ENCODE measurements at regions not wholly inside any gene's neighbourhood (a gene's known extent, or its start where the extent isn't known, plus 50 kb on each side); places are given as distances from the start of the nearest gene placed in this dataset.

- no peak for TF ChIP-seq ARID4B (CRISPR knock-in tag; IDR thresholded peaks at IDR 0.05; ENCODE audit: borderline replicate concordance)
- TF ChIP-seq KAT7 (CRISPR knock-in tag; IDR thresholded peaks at IDR 0.05; ENCODE audit: borderline replicate concordance), result no peak
- TF ChIP-seq TP53 (CRISPR knock-in tag; IDR thresholded peaks at IDR 0.05), result no peak
Measured at GRCh38 chr1:69455718-69456117, 112.0 kb upstream of the LRRC7 start (continued).

DNA sequence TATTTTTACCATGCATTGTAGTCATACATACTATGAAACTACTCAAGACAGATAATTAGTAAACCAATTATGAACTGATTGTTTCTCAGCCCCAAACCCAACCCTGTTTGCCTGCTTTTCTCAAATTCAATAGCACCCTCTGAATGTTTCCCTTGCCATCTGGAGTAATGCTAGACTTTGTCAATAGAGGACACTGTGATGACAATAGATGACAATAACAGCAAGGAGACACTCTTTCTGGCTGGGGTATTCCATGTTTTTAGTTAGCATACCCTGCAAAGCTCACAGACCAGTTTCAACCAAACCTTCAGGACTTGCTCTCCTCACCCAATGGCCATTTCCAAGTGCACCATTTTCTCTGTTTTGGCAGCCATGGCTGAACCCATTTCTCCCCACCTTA lies 108.5 kb upstream of the LRRC7 start:
- Mint-ChIP-seq H3K9me3 (peaks cover 26% of the 10 kb centered on the region), H3K36me3 (no peaks in the 10 kb centered on the region), H3K4me3 (no peak overlapping the region), H3K27ac (no peak overlapping the region), H3K27me3 (ENCODE audit: low read depth) (no peaks in the 10 kb centered on the region), H3K4me1 (no peaks in the 10 kb centered on the region)
- no peak for ATAC-seq
- DNase-seq (ENCODE audit: low spot score), result no peak
- ChIA-PET CTCF (no interaction called here), POLR2A (no interaction called here)
- TF ChIP-seq ZMAT4 (CRISPR knock-in tag; IDR thresholded peaks at IDR 0.05) (no peak), ZNF396 (CRISPR knock-in tag; IDR thresholded peaks at IDR 0.05; ENCODE audit: borderline replicate concordance) (no peak), RORB (CRISPR knock-in tag; IDR thresholded peaks at IDR 0.05) (no peak), SOX15 (CRISPR knock-in tag; IDR thresholded peaks at IDR 0.05) (no peak)

DNA sequence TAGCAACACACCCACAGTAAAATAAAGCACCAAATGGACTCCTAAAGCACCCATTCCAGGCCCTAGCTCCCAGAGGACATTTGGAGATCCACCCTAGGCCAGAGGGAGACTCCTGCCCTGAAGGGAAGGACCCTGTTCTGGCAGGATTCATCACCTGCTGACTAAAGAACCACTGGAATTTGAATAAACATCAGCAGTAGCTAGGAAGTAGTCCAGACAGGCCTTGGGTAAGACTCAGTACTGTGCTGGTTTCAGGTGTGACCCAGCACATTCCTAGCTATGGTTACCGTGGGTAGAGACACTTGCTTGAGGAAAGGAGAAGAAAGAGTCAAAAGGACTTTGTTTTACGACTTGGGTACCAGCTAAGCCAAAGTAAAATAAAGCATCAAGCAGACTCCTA lies 92.7 kb upstream of the LRRC7 start:
- Mint-ChIP-seq H3K4me1 (no peaks in the 10 kb centered on the region), H3K4me3 (no peak overlapping the region), H3K27me3 (ENCODE audit: low read depth) (no peaks in the 10 kb centered on the region), H3K27ac (no peak overlapping the region), H3K9me3 (no peaks in the 10 kb centered on the region), H3K36me3 (no peaks in the 10 kb centered on the region)
- DNase-seq (ENCODE audit: low spot score) (no peak), ATAC-seq (peak; percentile 73)
- ChIA-PET CTCF (no interaction called here), POLR2A (no interaction called here)
- TF ChIP-seq KAT7 (CRISPR knock-in tag; IDR thresholded peaks at IDR 0.05; ENCODE audit: borderline replicate concordance) (no peak), ZNF232 (CRISPR knock-in tag; IDR thresholded peaks at IDR 0.05) (no peak), FOXP1 (CRISPR knock-in tag; IDR thresholded peaks at IDR 0.05; ENCODE audit: borderline replicate concordance) (no peak), CREB1 (CRISPR knock-in tag; IDR thresholded peaks at IDR 0.05) (no peak), ZMAT4 (CRISPR knock-in tag; IDR thresholded peaks at IDR 0.05) (no peak), TEAD4 (CRISPR knock-in tag; IDR thresholded peaks at IDR 0.05) (no peak), ZNF263 (CRISPR knock-in tag; IDR thresholded peaks at IDR 0.05; ENCODE audit: low read depth) (no peak), ETV6 (CRISPR knock-in tag; IDR thresholded peaks at IDR 0.05) (no peak), USF2 (CRISPR knock-in tag; IDR thresholded peaks at IDR 0.05) (no peak), GABPB1 (CRISPR knock-in tag; IDR thresholded peaks at IDR 0.05) (no peak), ZBTB21 (CRISPR knock-in tag; IDR thresholded peaks at IDR 0.05; ENCODE audit: borderline replicate concordance) (no peak), NR3C1 (CRISPR knock-in tag; conservative IDR thresholded peaks at IDR 0.05; ENCODE audit: low read depth) (no peak), IRF1 (CRISPR knock-in tag; IDR thresholded peaks at IDR 0.05) (no peak)

All from WTC11 (cell line).